H1 (cell line): ENCODE measurements at regions not wholly inside any gene's neighbourhood (a gene's known extent, or its start where the extent isn't known, plus 50 kb on each side); places are given as distances from the start of the nearest gene placed in this dataset.

Experiments
- CTCF ChIA-PET: fragments of 300-600 bp; sonication (Branson Sonifier 250); formaldehyde crosslinking; loops from one replicate; lab custom pipeline; 2021; ENCODE audit not compliant: partially characterized antibody; lab: Charles Lee
- POLR2A ChIA-PET: fragments of 300-600 bp; sonication (Branson Sonifier 250); formaldehyde crosslinking; loops from one replicate; lab custom pipeline; 2021; ENCODE audit warnings: inconsistent platforms; ENCODE audit not compliant: partially characterized antibody; lab: Charles Lee
- DNase-seq, 2 experiments: peaks; one replicate each; pipeline versions ENCODE4 v3.0.0 to v3.0.0-alpha.2; 2010 to 2022; ENCODE audit warnings: low spot score in 2 of 2, low read depth in 1 of 2, mixed read lengths in 1 of 2
- FAIRE-seq: peaks from 2 replicates; lab custom pipeline; 2011; peaks lifted over from hg19 to GRCh38; lab: Jason Lieb, UNC
- H2AFZ ChIP-seq: 2 replicates; pipeline ENCODE4 v1.8.1; 2012; ENCODE audit warnings: low read length, inconsistent platforms
- H2AK5ac ChIP-seq: 2 replicates; pipeline ENCODE4 v1.6.1; 2013; ENCODE audit warnings: low read depth, low read length
- H2BK120ac ChIP-seq: replicated peaks from 2 replicates; pipeline ENCODE3; 2013; ENCODE audit warnings: low read depth, low read length, inconsistent platforms
- H2BK12ac ChIP-seq: 2 replicates; pipeline ENCODE4 v1.6.1; 2013; ENCODE audit warnings: low read depth, low read length
- H2BK15ac ChIP-seq: 2 replicates; pipeline ENCODE4 v1.6.1; 2013; ENCODE audit warnings: low read length
- H2BK20ac ChIP-seq: 2 replicates; pipeline ENCODE4 v1.6.1; 2013; ENCODE audit warnings: low read length
- H2BK5ac ChIP-seq: 2 replicates; pipeline ENCODE4 v1.6.1; 2013; ENCODE audit warnings: low read depth, low read length
- H3K14ac ChIP-seq: 2 replicates; pipeline ENCODE4 v1.6.1; 2013; ENCODE audit warnings: inconsistent platforms; ENCODE audit not compliant: insufficient read length
- H3K18ac ChIP-seq: 2 replicates; pipeline ENCODE4 v1.6.1; 2013; ENCODE audit warnings: low read length; ENCODE audit errors: extremely low read depth
- H3K23ac ChIP-seq: 2 replicates; pipeline ENCODE4 v1.6.1; 2013; ENCODE audit warnings: inconsistent platforms; ENCODE audit not compliant: insufficient read length
- H3K23me2 ChIP-seq: 2 replicates; pipeline ENCODE4 v1.6.1; 2013; ENCODE audit warnings: low read depth, low read length
- H3K27ac ChIP-seq: 2 replicates; pipeline ENCODE4 v1.6.1; 2011; ENCODE audit warnings: low read depth, low read length, inconsistent platforms
- H3K27me3 ChIP-seq, 4 experiments: replicated peaks in 1 of 4; 1 replicate in 1 of 4; 2 replicates in 3 of 4; pipeline versions ENCODE4 v1.6.1 to v1.8.1; 2011 to 2013; ENCODE audit warnings: low read length in 3 of 4, mild to moderate bottlenecking in 3 of 4, inconsistent platforms in 2 of 4, mixed read lengths in 2 of 4, moderate library complexity in 1 of 4; ENCODE audit not compliant: control insufficient read depth in 3 of 4, insufficient read depth in 3 of 4; ENCODE audit errors: extremely low read depth in 1 of 4
- H3K36me3 ChIP-seq, 4 experiments: 2 replicates each; pipeline versions ENCODE4 v1.6.1 to v1.8.1; 2011 to 2013; ENCODE audit warnings: mild to moderate bottlenecking in 4 of 4, low read length in 3 of 4, moderate library complexity in 2 of 4, control low read depth in 1 of 4, inconsistent platforms in 1 of 4; ENCODE audit not compliant: insufficient read depth in 4 of 4, control insufficient read depth in 2 of 4
- H3K4ac ChIP-seq: replicated peaks from 2 replicates; pipeline ENCODE3; 2013; ENCODE audit warnings: low read length, low read depth, mixed read lengths, inconsistent platforms; ENCODE audit not compliant: insufficient read length
- H3K4me1 ChIP-seq, 4 experiments: replicated peaks in 1 of 4; 1 replicate in 1 of 4; 2 replicates in 3 of 4; pipeline versions ENCODE4 v1.6.1 to v1.8.1; 2011 to 2013; ENCODE audit warnings: low read length in 3 of 4, inconsistent platforms in 2 of 4, mixed read lengths in 1 of 4; ENCODE audit not compliant: insufficient read depth in 4 of 4, control insufficient read depth in 3 of 4
- H3K4me2 ChIP-seq, 2 experiments: 2 replicates each; pipeline versions ENCODE4 v1.6.1 to v1.8.1; 2011 to 2013; ENCODE audit warnings: low read depth in 2 of 2, low read length in 2 of 2, control low read depth in 1 of 2, inconsistent platforms in 1 of 2, mild to moderate bottlenecking in 1 of 2; ENCODE audit not compliant: insufficient read depth in 1 of 2
- H3K4me3 ChIP-seq, 4 experiments: fragments of 200-600, 300-600 bp in 1 of 4; sonication (generic), shearing (Covaris generic), sonication (Bioruptor Twin) in 1 of 4; 2 replicates each; pipeline versions ENCODE4 v1.5.1 to v1.8.1; 2011 to 2016; ENCODE audit warnings: low read length in 4 of 4, low read depth in 3 of 4, control low read depth in 2 of 4, inconsistent platforms in 2 of 4, mild to moderate bottlenecking in 2 of 4, mixed read lengths in 1 of 4, moderate library complexity in 1 of 4; ENCODE audit not compliant: insufficient read depth in 2 of 4; ENCODE audit errors: extremely low read depth in 1 of 4
- H3K56ac ChIP-seq: replicated peaks from 2 replicates; pipeline ENCODE3; 2013; ENCODE audit warnings: low read depth, mild to moderate bottlenecking, mixed read lengths, low read length, inconsistent platforms; ENCODE audit not compliant: insufficient read length
- H3K79me1 ChIP-seq: 2 replicates; pipeline ENCODE4 v1.6.1; 2013; ENCODE audit warnings: low read depth, low read length, control low read depth
- H3K79me2 ChIP-seq, 2 experiments: 2 replicates each; pipeline versions ENCODE4 v1.6.1 to v1.8.1; 2012 to 2013; ENCODE audit warnings: low read length in 2 of 2, mild to moderate bottlenecking in 2 of 2, inconsistent platforms in 1 of 2; ENCODE audit not compliant: insufficient read depth in 2 of 2, control insufficient read depth in 1 of 2
- H3K9ac ChIP-seq, 4 experiments: replicated peaks in 1 of 4; 1 replicate in 1 of 4; 2 replicates in 3 of 4; pipeline versions ENCODE4 v1.6.1 to v1.8.1; 2011 to 2013; ENCODE audit warnings: low read depth in 3 of 4, low read length in 3 of 4, control low read depth in 2 of 4, mild to moderate bottlenecking in 2 of 4, moderate library complexity in 2 of 4, inconsistent platforms in 1 of 4; ENCODE audit errors: extremely low read depth in 1 of 4
- H3K9me3 ChIP-seq, 2 experiments: 2 replicates each; pipeline versions ENCODE4 v1.6.1 to v1.8.1; 2012 to 2013; ENCODE audit warnings: mild to moderate bottlenecking in 2 of 2, moderate library complexity in 2 of 2, control low read depth in 1 of 2, inconsistent platforms in 1 of 2, low read depth in 1 of 2, low read length in 1 of 2, mixed read lengths in 1 of 2; ENCODE audit not compliant: insufficient read depth in 2 of 2
- H4K20me1 ChIP-seq, 2 experiments: replicated peaks in 1 of 2; 2 replicates each; pipeline versions ENCODE3 to v1.8.1; 2011 to 2013; ENCODE audit warnings: inconsistent platforms in 2 of 2, low read length in 2 of 2, mild to moderate bottlenecking in 1 of 2; ENCODE audit not compliant: insufficient read depth in 2 of 2, control insufficient read depth in 1 of 2
- H4K5ac ChIP-seq: 2 replicates; pipeline ENCODE4 v1.6.1; 2013; ENCODE audit warnings: low read length, low read depth, mixed read lengths, inconsistent platforms; ENCODE audit not compliant: insufficient read length
- H4K8ac ChIP-seq: 2 replicates; pipeline ENCODE4 v1.8.0; 2013; ENCODE audit warnings: mild to moderate bottlenecking, moderate library complexity, low read length, inconsistent platforms; ENCODE audit not compliant: insufficient read depth; ENCODE audit errors: extremely low read depth
- H4K91ac ChIP-seq: replicated peaks from 2 replicates; pipeline ENCODE3; 2013; ENCODE audit warnings: low read length, mixed read lengths, inconsistent platforms; ENCODE audit not compliant: insufficient read length
- BCL11A ChIP-seq, 2 experiments: IDR thresholded peaks; one replicate each; pipeline ENCODE4 v1.6.1; 2011; ENCODE audit warnings: low read depth in 2 of 2, low read length in 2 of 2, mild to moderate bottlenecking in 2 of 2
- EGR1 ChIP-seq: IDR thresholded peaks from 2 replicates; pipeline ENCODE4 v1.6.1; 2011; ENCODE audit warnings: low read depth, low read length, borderline replicate concordance
- FOSL1 ChIP-seq: IDR thresholded peaks from 2 replicates; pipeline ENCODE4 v1.6.1; 2011; ENCODE audit warnings: mild to moderate bottlenecking, low read depth, low read length, moderate library complexity; ENCODE audit not compliant: insufficient read depth
- GABPA ChIP-seq: IDR thresholded peaks from 2 replicates; pipeline ENCODE4 v1.6.1; 2011; ENCODE audit warnings: mild to moderate bottlenecking, low read length, moderate library complexity, borderline replicate concordance; ENCODE audit not compliant: insufficient read depth
- GTF2F1 ChIP-seq: IDR thresholded peaks from 2 replicates; pipeline ENCODE4 v1.6.1; 2012; ENCODE audit warnings: low read depth, low read length, improper control_type of control experiment, borderline replicate concordance
- HDAC6 ChIP-seq: IDR thresholded peaks from one replicate; pipeline ENCODE4 v1.7.1; 2012; ENCODE audit warnings: low read depth, mild to moderate bottlenecking, inconsistent platforms, low read length, moderate library complexity
- MAX ChIP-seq: IDR thresholded peaks from 2 replicates; pipeline ENCODE4 v1.6.1; 2012; ENCODE audit warnings: inconsistent platforms
- POLR2A ChIP-seq, 2 experiments: IDR thresholded peaks; 1 replicate in 1 of 2; 2 replicates in 1 of 2; pipeline ENCODE4 v1.6.1; 2011; ENCODE audit warnings: low read depth in 2 of 2, low read length in 2 of 2, mild to moderate bottlenecking in 2 of 2; ENCODE audit errors: control extremely low read depth in 1 of 2
- POU5F1 ChIP-seq: IDR thresholded peaks from 2 replicates; pipeline ENCODE4 v1.6.1; 2011; ENCODE audit warnings: low read depth, mild to moderate bottlenecking, low read length, moderate library complexity
- RBBP5 ChIP-seq: IDR thresholded peaks from 2 replicates; pipeline ENCODE4 v1.7.1; 2012; ENCODE audit warnings: low read depth, mild to moderate bottlenecking, inconsistent platforms, low read length, moderate library complexity, borderline replicate concordance
- RFX5 ChIP-seq: IDR thresholded peaks from 2 replicates; pipeline ENCODE4 v1.6.1; 2011; ENCODE audit warnings: low read depth, low read length, improper control_type of control experiment, borderline replicate concordance
- SIRT6 ChIP-seq: IDR thresholded peaks from one replicate; pipeline ENCODE4 v1.7.1; 2012; ENCODE audit warnings: low read length, inconsistent platforms
- SP4 ChIP-seq: IDR thresholded peaks from 2 replicates; pipeline ENCODE4 v1.6.1; 2012; ENCODE audit warnings: low read length, inconsistent platforms
- YY1 ChIP-seq: IDR thresholded peaks from 2 replicates; pipeline ENCODE4 v1.6.1; 2011; ENCODE audit warnings: low read depth, mild to moderate bottlenecking, low read length
- WGBS, 2 experiments: shearing (Covaris generic) in 1 of 2; methylation state at CpG; one replicate each; pipeline versions ENCODE4 v1.1.6 to v1.1.7; 2013 to 2015; ENCODE audit warnings: low lambda C conversion rate in 2 of 2, mixed read lengths in 2 of 2, inconsistent platforms in 1 of 2, low coverage in 1 of 2, missing lambda C conversion rate in 1 of 2; ENCODE audit not compliant: insufficient replicate concordance in 2 of 2, insufficient coverage in 1 of 2, insufficient read length in 1 of 2; ENCODE audit errors: extremely low coverage in 1 of 2, missing lambda C conversion rate in 1 of 2; 5-methylcytosine and 5-hydroxymethylcytosine counted together
- TF ChIP-seq, protein P1 (sequence below): IDR thresholded peaks from 2 replicates; pipeline ENCODE4 v1.6.1; 2012; ENCODE audit warnings: inconsistent platforms

- no peak overlapping the region for H3K56ac ChIP-seq
- no peak overlapping the region for H4K5ac ChIP-seq
- no peaks in the 10 kb centered on the region for H3K36me3 ChIP-seq
- no peak overlapping the region for H3K27ac ChIP-seq
- no peaks in the 10 kb centered on the region for H4K20me1 ChIP-seq
- no peak overlapping the region for H2BK120ac ChIP-seq
- TF ChIP-seq POLR2A (IDR thresholded peaks at IDR 0.05; ENCODE audit: control extremely low read depth in 1 of 2, low read depth in 2 of 2, low read length in 2 of 2) (no peak), SP4 (no peak), SIRT6 (no peak), BCL11A (IDR thresholded peaks at IDR 0.05; ENCODE audit: low read depth in 2 of 2, low read length in 2 of 2) (no peak), FOSL1 (no peak), RFX5 (no peak), RBBP5 (no peak), MAX (no peak), HDAC6 (no peak), EGR1 (no peak), GABPA (no peak), YY1 (no peak), GTF2F1 (no peak), POU5F1 (no peak)
- TF ChIP-seq, protein P1, sequence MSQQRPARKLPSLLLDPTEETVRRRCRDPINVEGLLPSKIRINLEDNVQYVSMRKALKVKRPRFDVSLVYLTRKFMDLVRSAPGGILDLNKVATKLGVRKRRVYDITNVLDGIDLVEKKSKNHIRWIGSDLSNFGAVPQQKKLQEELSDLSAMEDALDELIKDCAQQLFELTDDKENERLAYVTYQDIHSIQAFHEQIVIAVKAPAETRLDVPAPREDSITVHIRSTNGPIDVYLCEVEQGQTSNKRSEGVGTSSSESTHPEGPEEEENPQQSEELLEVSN = no peak
- no peak overlapping the region for H2AK5ac ChIP-seq
- no peak for DNase-seq
- H3K23me2 ChIP-seq = no peaks in the 10 kb centered on the region
- no peaks in the 10 kb centered on the region for H3K9me3 ChIP-seq
- no peak for FAIRE-seq
- no peak overlapping the region for H3K4me3 ChIP-seq
- no peaks in the 10 kb centered on the region for H3K79me1 ChIP-seq
- H2BK12ac ChIP-seq = no peak overlapping the region
- no peak overlapping the region for H3K9ac ChIP-seq
- no peak overlapping the region for H2BK15ac ChIP-seq
- no peak overlapping the region for H2BK5ac ChIP-seq
- peak overlapping the region; percentile 32; the same call in 1 of the 2 replicates for H2AFZ ChIP-seq
- H3K4me2 ChIP-seq = no peak overlapping the region
- no peaks in the 10 kb centered on the region for H3K79me2 ChIP-seq
- no peak overlapping the region for H3K4ac ChIP-seq
- no peaks in the 10 kb centered on the region for H3K27me3 ChIP-seq
- H3K18ac ChIP-seq = no peak overlapping the region
- ChIA-PET CTCF (interaction anchor here (0.6 to 1.9 kb wide), 8 partner anchors 8 to 901 kb away, joined by 3 to 7 read pairs (median 3); no protein-coding TSS in a partner anchor), POLR2A (no interaction called here)
- no peak overlapping the region for H4K91ac ChIP-seq
- H3K23ac ChIP-seq = no peak overlapping the region
- no peaks in the 10 kb centered on the region for H3K4me1 ChIP-seq
- H4K8ac ChIP-seq = no peak overlapping the region
- no peak overlapping the region for H2BK20ac ChIP-seq
- 86% methylated on average over 1 of the region's 1 CpG; no CpG with 5 or more reads in 1 of the 2 experiments for WGBS, 2 experiments
- no peak overlapping the region for H3K14ac ChIP-seq
Observed at GRCh38 chr13:73416093-73416492, 357.3 kb downstream of the KLF5 start.
